Pons (tissue), 1 donor: ENCODE measurements at regions not wholly inside any gene's neighbourhood (a gene's known extent, or its start where the extent isn't known, plus 50 kb on each side); places are given as distances from the start of the nearest gene placed in this dataset.
A peak's percentile ranks its signal among the peaks of the same experiment; 100 is the strongest.

ENCODE experiments used
- DNase-seq: peaks from one replicate; pipeline ENCODE4 v3.0.0-alpha.2; 2016; ENCODE audit warnings: low spot score

GRCh38 chr1:229209816-229210215 is 61.1 kb upstream of the RAB4A start:
- no peak for DNase-seq

GRCh38 chr1:229210844-229211243 is 60.1 kb upstream of the RAB4A start:
- DNase-seq, result no peak

DNA sequence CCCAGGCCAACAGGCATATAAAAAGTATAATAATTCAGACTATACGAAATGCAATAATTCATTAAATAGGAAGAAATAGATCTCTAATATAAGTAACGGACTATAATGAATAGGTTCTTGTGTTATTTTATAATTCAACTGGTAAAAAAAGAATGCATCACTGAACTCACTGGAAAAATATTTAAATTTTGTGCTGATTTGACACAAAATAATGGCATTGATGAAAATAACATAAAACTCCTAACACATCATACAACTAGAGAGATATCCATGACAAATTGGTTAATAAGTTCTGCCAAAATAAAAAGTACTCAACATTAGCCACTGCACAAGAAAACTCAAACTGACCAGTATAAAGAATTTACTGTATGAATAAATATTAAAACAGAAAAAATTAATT is 57.1 kb upstream of the RAB4A start:
- no peak for DNase-seq

DNA sequence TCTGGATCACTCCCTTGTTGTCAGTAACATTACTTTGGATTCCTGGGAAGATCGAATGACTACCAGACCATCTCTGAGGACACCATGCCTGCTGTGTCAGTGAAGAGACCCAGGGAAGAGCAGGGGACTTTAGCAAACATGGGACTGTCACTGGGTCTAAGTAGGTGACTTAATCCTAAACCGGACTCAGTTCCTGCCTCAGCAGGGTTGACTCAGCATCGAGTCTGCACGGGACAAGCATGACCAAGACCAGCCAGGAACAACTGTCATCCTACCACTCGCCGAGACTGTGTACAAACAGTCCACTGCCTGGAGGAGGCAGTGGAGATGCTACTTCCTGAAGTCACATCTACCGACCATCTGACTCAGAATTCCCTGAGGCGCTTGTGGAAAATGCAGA is 53.2 kb upstream of the RAB4A start:
- DNase-seq, result no peak

DNA sequence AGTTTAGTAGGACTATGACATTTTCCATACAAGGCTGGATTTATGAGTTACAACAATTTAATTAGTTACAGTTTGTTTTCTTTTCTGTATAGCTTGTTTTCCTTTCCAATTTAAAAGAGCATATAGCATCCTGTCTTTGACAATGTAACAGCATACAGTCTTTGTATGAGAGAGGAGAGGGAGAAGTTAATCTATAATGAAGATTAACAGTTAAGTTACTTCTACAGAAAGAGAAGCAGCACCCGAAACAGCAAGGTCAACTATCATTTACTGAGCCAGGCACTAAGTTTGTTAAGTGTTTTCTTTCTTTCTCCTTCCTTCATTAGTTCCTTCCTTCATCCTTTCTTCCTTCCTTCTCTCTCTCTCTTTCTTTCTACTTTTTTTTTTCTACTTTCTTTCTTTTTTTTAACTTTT is 52.3 kb upstream of the RAB4A start:
- DNase-seq, result no peak

GRCh38 chr1:229220163-229220846 is 50.6 kb upstream of the RAB4A start:
- no peak for DNase-seq

GRCh38 chr1:229221106-229222019 is 49.5 kb upstream of the RAB4A start:
- DNase-seq, result peak; percentile 28
